IMR-90 (cell line): ENCODE measurements at regions not wholly inside any gene's neighbourhood (a gene's known extent, or its start where the extent isn't known, plus 50 kb on each side); places are given as distances from the start of the nearest gene placed in this dataset.

Experiments
- BHLHE40 ChIP-seq: fragments of 150-350 bp; IDR thresholded peaks from 2 replicates; pipeline ENCODE4 v1.6.1; 2016; ENCODE audit warnings: mild to moderate bottlenecking, low read depth, low read length
- FOS ChIP-seq: fragments of 150-350 bp; IDR thresholded peaks from 2 replicates; pipeline ENCODE4 v1.6.1; 2016; ENCODE audit warnings: low read depth, low read length
- NFE2L2 ChIP-seq: fragments of 150-350 bp; IDR thresholded peaks from 2 replicates; pipeline ENCODE4 v1.6.1; 2016; ENCODE audit warnings: low read depth, mild to moderate bottlenecking, low read length
- POLR2A ChIP-seq: IDR thresholded peaks from 2 replicates; pipeline ENCODE4 v1.6.1; 2012; ENCODE audit warnings: mild to moderate bottlenecking, low read depth, low read length
- RAD21 ChIP-seq: IDR thresholded peaks from 2 replicates; pipeline ENCODE4 v1.6.1; 2012; ENCODE audit warnings: low read length, improper control_type of control experiment
- RCOR1 ChIP-seq: IDR thresholded peaks from 2 replicates; pipeline ENCODE4 v1.6.1; 2012; ENCODE audit warnings: mild to moderate bottlenecking, low read length, improper control_type of control experiment; ENCODE audit not compliant: insufficient replicate concordance
- RFX5 ChIP-seq: IDR thresholded peaks from 2 replicates; pipeline ENCODE4 v1.8.0; 2012; ENCODE audit warnings: low read depth, mild to moderate bottlenecking, low read length, moderate library complexity
- TF ChIP-seq, protein P1 (sequence below): conservative IDR thresholded peaks from 2 replicates; pipeline ENCODE4 v1.5.1; 2012; ENCODE audit warnings: mild to moderate bottlenecking, low read depth, low read length, improper control_type of control experiment
- TF ChIP-seq, protein P2 (sequence below): fragments of 150-350 bp; IDR thresholded peaks from 2 replicates; pipeline ENCODE4 v1.6.1; 2016; ENCODE audit warnings: low read depth, mild to moderate bottlenecking, low read length, moderate library complexity, borderline replicate concordance

- TF ChIP-seq, protein P1, sequence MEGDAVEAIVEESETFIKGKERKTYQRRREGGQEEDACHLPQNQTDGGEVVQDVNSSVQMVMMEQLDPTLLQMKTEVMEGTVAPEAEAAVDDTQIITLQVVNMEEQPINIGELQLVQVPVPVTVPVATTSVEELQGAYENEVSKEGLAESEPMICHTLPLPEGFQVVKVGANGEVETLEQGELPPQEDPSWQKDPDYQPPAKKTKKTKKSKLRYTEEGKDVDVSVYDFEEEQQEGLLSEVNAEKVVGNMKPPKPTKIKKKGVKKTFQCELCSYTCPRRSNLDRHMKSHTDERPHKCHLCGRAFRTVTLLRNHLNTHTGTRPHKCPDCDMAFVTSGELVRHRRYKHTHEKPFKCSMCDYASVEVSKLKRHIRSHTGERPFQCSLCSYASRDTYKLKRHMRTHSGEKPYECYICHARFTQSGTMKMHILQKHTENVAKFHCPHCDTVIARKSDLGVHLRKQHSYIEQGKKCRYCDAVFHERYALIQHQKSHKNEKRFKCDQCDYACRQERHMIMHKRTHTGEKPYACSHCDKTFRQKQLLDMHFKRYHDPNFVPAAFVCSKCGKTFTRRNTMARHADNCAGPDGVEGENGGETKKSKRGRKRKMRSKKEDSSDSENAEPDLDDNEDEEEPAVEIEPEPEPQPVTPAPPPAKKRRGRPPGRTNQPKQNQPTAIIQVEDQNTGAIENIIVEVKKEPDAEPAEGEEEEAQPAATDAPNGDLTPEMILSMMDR: no peak
- no peak for TF ChIP-seq POLR2A
- TF ChIP-seq FOS: 0 out of 2 replicates have a peak, but pooled peaks have one; percentile 30
- no peak for TF ChIP-seq RCOR1
- no peak for TF ChIP-seq RFX5
- no peak for TF ChIP-seq RAD21
- peak; percentile 90 for TF ChIP-seq BHLHE40
- peak; percentile 49 for TF ChIP-seq NFE2L2
- TF ChIP-seq, protein P2, sequence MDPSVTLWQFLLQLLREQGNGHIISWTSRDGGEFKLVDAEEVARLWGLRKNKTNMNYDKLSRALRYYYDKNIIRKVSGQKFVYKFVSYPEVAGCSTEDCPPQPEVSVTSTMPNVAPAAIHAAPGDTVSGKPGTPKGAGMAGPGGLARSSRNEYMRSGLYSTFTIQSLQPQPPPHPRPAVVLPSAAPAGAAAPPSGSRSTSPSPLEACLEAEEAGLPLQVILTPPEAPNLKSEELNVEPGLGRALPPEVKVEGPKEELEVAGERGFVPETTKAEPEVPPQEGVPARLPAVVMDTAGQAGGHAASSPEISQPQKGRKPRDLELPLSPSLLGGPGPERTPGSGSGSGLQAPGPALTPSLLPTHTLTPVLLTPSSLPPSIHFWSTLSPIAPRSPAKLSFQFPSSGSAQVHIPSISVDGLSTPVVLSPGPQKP: no peak
Measured at GRCh38 chr3:107222907-107223306, 154.3 kb upstream of the CCDC54 start.
